Right lobe of liver (tissue), 4 donors: ENCODE measurements at regions not wholly inside any gene's neighbourhood (a gene's known extent, or its start where the extent isn't known, plus 50 kb on each side); places are given as distances from the start of the nearest gene placed in this dataset.

Source experiments
- POLR2A ChIP-seq: fragments of 450-650 bp; IDR thresholded peaks from one replicate; pipeline ENCODE4 v1.6.1; 2017; ENCODE audit warnings: antibody characterized with exemption, mild to moderate bottlenecking
- TF ChIP-seq, protein P1 (sequence below), 4 donors: fragments of 200-600 bp in 3 of 4; fragments of 450-650 bp in 1 of 4; IDR thresholded peaks; one replicate each; pipeline versions ENCODE4 v1.5.1 to v1.8.0; 2016 to 2022; ENCODE audit warnings: antibody characterized with exemption in 4 of 4, mild to moderate bottlenecking in 2 of 4
- donor health status: DM: no; HTN: no; CAD: no.
- donor health status: DM: no; HTN: no; CAD: no.
- donor health status: DM: no; HTN: yes; CAD: no.

DNA sequence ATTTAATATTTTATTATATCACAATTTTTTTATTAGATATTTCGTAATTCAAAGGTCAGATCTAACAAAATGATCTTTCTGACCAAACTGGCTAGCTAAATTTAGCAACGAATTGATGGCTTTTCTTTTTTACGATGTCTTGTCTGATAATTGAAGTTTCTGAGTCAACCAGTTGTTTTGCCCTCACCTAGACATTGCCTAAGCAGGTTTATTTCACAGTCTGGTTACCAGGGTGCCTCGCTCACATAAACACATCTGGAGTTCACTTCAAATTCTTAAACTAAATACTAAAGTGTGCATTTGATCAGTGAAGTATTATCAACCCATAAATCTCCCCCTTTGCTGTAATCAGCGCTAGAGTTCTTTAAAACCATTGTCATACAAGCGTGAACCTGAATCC lies 448.3 kb downstream of the TLE4 start:
- TF ChIP-seq, protein P1, sequence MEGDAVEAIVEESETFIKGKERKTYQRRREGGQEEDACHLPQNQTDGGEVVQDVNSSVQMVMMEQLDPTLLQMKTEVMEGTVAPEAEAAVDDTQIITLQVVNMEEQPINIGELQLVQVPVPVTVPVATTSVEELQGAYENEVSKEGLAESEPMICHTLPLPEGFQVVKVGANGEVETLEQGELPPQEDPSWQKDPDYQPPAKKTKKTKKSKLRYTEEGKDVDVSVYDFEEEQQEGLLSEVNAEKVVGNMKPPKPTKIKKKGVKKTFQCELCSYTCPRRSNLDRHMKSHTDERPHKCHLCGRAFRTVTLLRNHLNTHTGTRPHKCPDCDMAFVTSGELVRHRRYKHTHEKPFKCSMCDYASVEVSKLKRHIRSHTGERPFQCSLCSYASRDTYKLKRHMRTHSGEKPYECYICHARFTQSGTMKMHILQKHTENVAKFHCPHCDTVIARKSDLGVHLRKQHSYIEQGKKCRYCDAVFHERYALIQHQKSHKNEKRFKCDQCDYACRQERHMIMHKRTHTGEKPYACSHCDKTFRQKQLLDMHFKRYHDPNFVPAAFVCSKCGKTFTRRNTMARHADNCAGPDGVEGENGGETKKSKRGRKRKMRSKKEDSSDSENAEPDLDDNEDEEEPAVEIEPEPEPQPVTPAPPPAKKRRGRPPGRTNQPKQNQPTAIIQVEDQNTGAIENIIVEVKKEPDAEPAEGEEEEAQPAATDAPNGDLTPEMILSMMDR (IDR thresholded peaks at IDR 0.05), result no peak
- no peak for TF ChIP-seq POLR2A
